NCI-H82 (cell line): ENCODE measurements at regions not wholly inside any gene's neighbourhood (a gene's known extent, or its start where the extent isn't known, plus 50 kb on each side); places are given as distances from the start of the nearest gene placed in this dataset.

Experiments used
- DNase-seq: peaks from one replicate; lab custom pipeline; 2025; lab: John Stamatoyannopoulos, UW

DNA sequence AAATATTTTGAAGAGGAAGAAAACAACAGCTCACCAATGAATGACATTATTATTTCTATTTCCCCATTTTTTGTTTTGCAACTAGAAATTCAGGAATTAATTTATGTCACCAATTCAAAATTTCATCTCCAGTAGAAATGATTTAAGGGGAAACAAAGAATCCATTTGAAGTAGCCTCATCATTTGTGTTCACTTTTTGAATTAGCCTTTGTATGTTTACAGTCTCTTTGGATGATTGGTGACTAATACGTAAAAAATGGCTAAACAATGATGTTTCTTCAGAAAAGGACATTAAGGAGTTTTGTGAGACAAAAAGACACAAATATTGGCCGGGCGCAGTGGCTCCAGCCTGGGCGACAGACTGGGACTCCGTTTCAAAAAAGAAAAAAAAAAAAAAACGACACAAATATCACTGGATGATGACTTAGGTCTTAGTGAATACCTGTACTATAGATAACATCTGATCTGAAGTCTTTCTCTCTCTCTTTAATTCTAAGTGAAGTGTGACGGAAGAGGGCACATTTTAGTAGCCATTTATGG, 313.2 kb downstream of the PIK3C3 start:
- no peak for DNase-seq

DNA sequence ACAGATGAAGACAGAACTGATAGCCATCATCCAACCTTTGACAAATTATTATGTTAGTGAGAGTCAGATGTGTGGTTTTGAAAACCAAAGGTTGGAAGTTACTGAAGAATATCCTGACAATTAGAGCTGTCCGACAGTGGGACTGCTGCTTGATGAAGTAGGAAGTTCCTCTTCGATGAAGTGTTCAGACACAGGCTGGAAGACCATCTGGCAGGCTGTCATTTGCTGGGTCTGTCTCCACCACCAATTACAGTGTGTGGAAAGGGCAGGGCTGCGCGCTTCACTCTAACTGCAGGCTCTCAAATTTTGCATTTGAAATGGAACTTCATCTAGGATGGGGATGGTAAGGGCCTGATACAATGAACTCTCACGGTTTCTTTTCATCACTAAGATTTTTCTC, 313.8 kb downstream of the PIK3C3 start:
- peak; percentile 72 for DNase-seq

DNA sequence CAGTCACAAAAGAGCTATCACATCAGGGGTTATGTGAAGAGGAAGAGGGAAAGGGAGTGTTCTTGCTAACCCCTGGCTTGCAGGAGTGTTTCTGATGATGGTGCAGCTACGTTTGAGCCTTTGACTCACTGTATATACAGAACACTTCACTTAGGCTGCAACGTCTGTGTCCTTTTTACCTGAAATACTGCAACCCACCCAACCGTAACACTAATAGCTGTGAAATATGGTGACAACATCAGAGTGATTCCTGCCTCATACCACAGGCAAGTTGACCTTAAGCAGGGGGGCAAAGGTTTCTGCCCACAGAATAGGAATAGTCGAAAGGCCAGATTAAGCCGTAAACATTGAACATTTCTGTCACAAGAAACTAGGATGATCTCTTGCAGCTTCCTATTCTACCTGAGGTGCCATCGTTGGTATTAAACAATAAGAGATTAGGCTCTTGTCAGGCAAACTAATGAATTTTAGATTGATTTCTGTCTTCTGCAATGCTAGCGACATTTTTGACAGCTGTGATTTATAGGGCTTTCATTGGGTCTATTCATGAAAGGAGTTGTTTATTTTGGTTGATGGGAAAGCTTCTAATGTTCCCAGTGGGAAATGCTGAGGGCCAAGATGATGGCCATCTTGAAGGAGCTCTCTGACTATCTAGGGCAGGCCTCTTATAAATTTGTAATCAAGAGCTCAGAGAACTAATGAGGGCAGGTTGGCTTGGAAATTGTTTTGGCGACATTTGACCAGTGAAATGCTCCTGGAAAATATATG, 316.8 kb downstream of the PIK3C3 start:
- DNase-seq = no peak

DNA sequence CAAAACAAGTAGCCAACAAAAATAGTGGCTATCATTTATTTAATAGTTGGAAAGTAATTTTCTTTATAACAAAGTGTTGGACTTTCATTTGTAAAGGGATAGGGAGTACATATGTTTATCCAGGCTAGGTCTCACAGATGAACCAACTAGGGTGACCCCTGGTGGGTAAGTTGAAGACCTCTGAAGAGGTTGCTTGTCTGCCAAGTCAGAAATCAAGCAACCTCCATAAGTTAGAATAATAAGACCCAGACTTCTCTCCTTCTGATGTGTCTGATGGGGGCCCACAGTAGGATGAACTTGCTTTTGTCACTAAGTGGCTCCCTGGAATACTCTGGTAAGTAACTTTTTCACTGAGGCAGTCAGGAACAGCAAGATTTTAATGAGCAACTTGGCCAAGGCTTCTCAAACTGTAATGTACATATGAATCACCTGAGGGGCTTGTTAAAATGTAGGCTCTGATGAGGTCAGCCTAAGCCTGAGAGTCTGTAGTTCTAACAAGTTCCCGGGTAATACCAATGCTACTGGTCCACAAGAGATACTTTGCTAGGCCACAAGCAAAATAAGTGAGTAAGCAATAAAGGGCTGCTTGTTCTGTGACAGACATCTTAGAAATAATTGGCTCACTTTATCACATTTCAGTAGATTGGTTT, 319.6 kb downstream of the PIK3C3 start:
- peak; percentile 77 for DNase-seq

DNA sequence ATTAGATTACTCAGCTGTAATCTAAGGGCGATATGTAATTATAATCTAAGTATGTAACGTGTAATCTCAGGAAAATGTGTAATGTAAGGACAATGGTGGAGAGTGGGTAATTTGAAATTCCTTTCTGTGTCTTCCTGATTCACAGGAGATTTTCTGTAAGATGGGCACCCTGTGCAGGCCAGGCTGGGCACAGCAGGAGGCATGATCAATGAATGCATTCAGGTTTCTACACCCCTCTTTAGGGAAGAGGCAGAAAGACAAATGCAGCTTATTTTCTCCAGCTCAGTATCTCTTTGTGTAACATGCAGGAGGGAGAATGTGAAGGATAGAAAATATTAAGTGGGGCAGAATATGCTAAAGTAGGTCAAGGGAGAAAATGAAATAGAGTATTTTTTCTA, 320.1 kb downstream of the PIK3C3 start:
- DNase-seq = no peak

DNA sequence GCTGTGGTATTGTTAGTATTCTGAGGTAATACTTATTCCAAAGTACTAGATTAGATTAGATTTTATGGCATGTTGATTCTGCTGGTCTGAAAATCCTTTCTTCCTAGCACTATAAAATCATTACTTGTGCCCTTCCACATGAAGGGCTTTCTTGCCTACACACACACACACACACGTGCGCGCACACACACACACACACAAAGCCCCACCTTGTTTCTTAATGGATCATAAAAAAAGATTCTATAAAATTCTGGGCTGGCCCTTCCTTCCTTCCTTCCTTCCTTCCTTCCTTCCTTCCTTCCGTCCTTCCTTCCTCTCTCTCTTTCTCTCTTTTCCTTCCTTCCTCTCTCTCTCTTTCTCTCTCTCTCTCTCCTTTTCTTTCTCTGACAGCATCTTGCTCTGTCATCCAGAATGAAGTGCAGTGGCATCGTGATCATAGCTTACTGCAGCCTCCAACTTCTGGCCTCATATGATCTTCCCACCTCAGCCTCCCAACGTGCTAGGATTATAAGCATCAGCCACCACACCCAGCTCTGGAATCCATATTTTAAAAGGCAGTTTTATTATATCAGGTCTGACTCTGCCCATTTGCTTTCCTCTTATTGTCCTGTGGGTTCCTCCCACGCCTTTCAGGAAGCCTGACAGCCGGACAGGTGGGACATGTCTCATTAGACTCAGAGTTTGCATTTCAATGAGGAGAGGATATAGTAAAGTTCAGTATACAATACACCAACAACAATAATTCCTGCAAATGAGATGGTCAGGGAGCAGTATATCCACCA, 321.1 kb downstream of the PIK3C3 start:
- DNase-seq = no peak

DNA sequence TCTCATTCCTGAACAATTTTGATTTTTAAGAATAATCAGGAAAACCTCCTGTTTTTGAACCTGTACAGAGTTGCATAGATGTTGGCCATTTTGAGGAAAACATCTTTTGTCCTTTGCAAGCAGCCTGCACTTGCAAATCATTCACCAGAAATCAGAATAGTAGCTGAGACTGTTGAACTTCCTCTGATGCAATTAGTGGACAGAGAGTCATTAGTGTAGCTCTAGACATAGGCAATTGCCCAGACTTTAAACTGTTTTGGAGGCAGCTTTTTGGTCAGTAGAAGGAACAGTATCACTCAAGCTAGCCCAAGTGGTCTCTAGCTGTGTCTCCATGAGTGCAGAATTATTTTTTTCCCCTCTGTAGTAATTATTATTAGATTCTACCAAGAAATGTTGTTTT, 326.1 kb downstream of the PIK3C3 start:
- no peak for DNase-seq

DNA sequence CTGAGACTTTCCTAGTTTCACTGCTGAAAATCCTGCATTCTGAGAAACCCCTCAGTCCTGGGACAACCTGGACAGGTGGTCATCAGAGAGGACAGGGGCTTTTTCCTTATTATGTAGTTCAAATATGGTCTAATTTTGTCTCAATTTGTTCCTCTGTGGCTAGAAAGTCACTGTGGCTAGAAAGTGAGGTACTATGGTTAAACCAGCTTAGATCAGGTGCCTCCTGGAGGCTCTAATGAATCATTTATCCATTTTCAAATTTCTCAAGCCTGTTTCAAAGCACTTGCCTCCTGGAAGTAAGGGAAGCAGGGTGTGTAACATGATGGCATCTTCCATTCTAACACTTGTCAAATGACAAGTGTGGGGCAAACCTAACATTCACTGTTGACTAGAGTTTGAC, 326.8 kb downstream of the PIK3C3 start:
- DNase-seq = no peak

DNA sequence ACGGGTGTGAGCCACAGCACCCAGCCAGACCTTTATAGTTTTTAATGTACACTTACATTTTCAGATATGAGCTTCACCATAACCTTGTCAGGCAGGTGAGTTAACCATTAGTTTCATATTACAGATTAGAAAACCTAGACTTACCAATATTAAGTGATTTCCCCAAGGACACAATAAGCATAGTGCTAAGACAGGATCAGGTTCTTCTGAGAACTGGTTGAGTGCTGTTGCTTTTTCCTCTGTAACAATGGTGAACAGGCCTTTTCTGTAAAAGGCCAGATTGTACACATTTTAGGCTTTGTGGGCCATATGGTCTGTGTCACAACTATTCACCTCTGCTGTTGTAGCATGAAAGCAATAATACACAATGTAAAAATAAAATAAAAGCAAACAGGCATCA, 332.0 kb downstream of the PIK3C3 start:
- peak; percentile 10 for DNase-seq

DNA sequence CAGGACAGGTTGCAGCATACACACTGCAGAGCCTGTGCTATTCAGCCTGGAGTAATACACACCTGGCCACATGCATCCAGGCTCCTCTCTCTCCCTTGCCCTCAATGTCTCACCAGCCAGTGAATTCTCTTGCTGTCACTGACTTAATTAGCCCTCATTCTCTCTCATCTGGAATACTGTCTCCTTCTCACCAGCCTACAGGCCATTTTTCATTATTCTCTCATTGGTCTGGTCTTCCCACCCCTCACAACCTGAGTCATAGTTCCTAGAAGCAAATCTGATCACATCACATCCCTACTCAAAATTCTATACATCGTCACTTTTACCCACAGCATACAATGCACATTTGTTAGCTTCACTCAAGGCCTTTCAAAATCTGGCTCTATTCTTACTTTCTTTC, 333.1 kb downstream of the PIK3C3 start:
- DNase-seq = no peak

DNA sequence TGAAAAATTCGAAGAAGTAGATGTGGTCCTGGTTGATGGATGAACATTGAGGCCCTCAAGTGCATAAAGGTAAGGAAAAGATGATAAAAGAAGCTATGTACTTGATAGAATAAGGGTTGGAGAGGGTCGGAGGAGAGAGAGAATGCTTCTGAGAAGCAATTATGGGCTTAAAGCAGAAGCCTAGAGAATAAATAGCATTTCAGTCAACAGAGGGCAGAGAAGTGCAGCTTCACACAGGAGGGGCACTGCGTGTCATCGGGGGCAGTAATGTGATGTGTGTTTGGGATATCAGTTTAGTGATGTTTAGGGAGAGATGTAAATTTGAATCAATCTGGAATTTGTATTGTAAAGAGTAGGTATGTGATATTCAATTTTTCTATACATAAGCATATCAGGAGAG, 334.5 kb downstream of the PIK3C3 start:
- DNase-seq = peak; percentile 64

DNA sequence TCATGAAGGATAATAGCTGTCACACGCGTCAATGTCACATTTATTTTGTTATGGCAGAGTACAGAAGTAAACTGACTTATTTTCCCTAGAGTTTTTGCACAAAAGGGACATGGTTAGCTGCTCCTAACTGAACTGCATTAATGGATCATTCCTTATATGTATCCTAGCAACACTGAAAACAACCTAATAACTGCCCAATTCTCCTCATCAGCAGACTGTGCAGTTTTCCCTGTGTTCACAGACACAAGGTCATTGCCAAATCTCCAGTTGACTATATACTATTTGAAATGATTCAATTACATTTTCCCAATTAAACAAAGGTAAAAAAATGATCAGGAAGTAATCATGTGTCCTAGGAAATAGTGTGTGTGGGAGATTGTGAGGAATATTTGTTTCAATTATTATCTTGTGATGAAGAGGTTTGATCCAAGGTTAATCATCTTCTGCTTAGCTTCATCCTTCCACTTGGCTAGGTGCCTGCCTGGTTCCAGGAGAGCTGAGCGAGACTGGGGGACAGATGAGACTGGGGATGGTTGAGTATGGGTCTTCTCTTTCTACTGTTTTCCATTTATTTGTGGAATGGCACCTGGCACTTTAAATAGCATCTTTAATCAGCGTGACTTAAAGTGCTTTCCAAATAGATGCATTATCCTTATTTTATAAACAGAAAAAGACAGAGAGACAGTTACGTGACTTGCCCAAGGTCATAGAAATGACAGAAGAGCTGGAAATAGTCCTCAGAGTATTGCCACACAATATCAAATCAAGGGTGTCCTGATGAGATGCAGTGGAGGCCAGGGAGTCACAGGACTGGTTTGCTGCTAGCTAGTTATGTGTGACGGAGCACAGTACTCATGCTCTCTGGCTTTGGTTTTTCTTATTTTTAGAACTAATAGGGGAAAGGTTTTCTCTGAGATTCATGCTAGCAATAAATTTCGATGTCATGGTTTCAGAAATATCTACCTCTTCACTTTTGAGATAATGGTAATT, 335.6 kb downstream of the PIK3C3 start:
- DNase-seq = peak; percentile 24

DNA sequence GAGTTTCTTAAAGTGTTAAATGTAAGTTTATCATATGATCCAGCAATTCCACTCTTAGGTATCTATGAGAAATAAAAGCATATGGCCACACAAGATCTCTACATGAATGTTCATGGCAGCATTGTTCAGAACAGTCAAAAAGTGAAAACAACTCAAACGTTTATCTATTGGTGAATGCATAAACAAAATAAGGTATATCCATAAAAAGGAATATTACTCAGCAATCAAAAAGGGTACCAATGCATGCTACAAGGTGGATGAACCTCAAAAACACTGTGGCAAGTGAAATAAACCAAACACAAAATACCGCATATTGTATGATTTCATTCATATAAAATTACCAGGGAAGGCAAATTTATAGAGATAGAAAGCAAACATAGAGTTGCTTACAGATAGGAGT, 337.6 kb downstream of the PIK3C3 start:
- DNase-seq = no peak

DNA sequence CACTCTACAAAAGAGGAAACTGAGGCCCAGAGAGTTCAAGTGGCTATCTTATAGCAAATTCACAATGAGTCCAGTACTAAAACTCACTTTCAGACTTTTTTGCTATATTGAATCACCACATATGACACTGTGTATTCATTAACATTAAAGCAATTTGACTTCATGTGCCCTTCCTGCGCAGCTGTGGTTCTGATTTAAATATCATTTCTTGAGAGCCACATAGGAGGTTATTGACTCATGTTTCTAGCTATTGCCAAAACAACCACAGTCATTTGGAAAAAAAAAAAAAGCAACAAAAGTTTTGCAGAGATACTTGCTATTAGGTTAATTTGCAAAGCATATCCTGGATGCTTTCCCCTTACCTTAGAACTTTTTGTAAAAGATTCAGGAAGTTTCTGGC, 341.2 kb downstream of the PIK3C3 start:
- DNase-seq = no peak

DNA sequence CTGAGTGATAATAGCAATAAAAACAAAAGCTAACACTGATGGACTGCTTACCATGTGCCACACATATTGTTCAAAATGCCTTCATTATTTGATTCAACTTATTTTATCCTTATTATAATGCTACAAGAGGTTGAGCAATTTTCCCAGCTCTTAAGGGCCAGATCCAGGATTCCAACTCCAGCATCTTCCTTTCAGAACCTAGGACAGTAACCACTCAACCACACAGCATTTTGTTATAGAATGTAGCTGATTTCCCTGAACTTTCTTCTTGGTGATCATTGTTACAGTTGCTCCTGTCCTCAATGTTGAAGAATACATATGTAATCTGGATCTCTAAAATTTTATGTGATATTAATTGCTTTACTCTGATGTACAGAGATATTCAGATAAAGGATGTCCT, 341.7 kb downstream of the PIK3C3 start:
- no peak for DNase-seq

DNA sequence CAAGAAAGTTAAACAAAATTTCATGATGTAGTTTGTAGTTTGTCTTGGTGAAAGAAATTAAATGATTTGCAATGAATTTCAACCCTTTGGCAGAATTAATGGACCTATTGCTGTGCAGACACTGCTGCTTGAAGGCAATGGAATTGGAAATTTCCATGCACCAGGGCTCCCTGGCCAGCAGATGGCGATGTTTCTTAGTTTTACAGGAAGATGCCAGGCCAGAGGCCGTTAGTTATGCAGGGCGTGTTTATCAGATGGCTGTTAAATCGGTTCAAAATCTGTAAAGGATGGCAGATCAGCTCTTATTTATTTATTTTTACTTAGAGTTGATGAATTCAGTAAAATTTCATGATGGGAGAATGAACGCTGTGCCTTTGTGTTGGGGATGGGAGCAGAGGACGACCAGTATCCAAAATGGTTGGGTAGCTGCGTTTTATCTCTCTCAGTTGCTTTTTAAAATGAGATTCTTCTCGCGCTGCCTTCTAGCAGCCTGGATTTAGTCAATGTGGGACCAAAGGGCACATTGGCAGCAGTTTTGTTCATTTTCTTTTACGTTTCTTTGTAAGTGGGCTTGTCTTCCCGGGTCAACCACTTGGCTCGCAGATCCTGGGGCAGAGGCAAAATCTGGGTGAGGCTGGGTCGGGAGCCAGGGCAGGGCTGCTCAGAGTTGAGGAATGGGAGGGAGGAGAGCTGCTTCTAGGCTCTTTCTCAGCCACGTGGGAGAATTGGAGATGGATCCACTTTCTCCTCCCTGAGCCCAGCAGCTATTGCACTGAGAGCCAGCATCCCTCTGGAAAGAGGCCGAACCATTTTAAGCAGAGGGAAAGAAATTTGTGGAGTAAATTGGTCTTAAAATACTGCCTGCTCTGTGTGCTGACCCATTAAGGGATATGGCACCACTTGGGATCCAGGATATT, 344.0 kb downstream of the PIK3C3 start:
- peak; percentile 89 for DNase-seq

DNA sequence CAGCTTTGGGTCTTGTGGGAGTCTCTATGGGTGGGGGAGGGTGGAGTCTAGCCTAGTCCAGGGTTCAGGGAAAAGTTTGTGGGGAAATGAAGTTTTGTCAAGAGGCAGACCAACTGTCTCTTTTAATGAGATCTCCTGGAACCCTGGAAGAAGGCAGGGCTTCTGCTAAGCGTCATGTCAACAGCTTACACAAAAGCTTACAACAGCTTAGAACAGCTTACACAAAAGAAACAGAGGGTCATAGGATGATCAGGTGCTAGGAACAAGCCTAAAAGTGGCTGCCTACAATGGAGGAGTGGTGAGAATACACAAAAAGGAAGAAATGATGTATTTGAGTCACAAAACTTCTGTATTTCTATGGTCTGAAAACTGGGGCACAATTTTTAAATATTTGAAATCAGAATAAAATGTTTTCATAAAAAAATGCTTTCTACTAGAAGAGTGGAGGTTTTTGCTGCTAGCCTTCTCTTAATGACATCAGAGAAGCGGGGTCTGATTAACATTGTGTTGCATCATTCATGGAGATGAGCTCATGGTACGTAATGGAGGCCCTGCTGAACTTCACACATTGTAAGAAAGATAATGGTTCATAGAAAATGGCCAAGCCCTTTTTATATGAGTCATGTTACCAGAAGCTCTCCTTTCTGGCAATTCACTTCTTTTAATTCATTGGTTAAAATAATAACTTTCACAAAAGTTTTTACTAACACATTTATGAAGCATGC, 351.0 kb downstream of the PIK3C3 start:
- peak; percentile 79 for DNase-seq

DNA sequence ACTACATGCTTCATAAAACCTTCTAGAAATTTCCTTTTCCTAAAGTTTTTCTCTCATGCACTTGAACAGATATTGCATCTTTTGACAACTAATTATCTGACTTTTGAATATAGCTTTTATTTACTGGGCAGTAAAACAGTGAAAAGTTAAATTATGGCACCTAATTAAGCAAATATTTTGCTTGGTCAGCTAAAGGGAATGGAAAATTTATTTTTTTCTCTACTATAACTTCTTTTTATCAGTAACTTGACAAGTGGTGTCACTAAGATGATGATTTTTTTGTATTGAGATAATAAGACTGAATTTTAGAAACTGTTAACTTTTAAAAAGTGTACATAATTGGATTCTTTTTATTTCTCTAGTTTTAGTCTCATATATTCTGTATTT, 351.6 kb downstream of the PIK3C3 start:
- DNase-seq = no peak

DNA sequence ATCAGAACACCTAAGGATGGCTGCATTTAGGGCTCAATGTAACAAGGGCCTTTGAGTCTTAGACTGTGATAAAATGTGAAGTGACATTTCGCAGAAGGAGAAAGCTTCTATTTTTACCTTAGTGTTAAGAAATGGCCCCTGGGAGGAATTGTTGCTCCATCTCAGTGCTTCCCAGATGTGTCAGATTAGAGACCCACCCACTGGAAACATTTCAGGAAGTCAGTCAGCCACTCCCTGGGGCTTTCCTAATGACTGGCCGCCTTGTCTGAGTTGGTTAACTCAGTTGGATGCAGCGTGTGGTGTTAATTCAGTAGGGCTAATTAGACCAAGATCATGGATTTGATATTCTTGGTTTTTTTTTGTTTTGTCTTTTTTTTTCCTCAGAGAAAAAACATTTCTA, 355.9 kb downstream of the PIK3C3 start:
- no peak for DNase-seq

DNA sequence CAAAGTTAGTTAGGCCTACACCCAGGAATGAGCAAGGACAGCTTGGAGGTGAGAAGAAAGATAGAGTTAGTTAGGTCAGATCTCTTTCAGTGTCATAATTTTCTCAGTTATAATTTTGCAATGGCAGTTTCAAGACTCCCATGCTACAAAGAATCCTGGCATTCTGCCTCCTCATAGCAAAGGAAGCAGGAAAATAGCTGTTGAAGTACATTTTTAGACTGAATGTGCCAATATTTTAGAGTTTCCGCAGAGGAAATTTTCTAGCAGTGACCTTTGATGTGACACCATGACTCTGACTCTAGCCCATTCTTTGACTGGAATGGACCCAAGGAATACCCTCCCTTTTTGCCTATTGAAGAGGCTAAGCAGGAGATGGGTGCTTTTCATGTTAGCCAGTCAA, 371.7 kb downstream of the PIK3C3 start:
- no peak for DNase-seq
